ENCODE measurements at regions not wholly inside any gene's neighbourhood (a gene's known extent, or its start where the extent isn't known, plus 50 kb on each side); places are given as distances from the start of the nearest gene placed in this dataset.
"Not testable (repeated sequence)": the region's sequence is repeated elsewhere in the genome, so short reads cannot be mapped to it uniquely, and the experiment has no call there.

DNA sequence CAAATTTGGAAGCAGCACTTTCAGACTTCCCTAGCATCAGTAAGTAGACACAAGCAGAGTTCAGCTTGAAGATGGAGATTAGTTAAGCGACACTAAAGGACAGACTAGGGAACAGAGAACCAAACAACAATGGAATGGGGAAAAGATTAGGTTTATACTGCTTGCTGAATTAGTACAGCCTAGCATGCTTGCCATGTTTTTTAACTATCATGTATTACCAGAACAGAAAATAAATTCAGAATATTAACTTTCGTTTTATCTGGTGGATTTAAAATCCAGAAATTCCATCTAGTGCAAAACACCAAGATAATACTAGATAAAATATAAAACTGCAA, 451.5 kb upstream of the SLC10A2 start:
- DNase-seq, result no peak

DNA sequence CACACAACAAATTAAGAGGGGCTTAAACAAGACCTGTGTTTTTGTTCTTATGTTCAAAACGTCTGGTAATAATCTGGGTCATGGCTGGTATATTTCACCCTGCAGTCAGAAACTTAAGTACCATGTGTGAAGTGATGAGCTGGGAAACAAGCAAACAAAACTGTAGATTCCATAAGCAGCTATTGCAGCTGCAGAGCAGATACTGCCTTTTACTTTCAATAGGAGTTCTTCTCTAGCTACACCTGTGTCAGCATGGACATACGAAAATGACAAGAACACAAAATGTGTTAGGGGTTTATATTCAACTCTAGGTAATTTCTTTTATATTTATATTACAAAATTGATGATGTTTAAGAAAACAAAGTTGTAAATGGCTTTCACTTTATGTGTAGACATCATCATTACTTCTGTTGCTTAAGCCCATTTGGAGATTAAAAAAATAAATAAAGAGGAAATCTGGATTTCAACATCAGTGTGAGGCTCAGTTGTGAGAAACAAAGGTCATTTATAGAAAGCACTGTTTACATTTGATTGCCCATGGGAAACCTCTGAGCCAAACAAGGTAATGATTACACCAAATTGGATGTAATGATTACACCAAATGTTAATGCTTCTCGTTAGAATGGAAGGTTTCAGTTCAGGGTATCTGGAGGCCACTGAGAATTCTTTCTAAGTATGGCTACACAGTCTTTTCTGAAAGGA, 451.0 kb upstream of the SLC10A2 start:
- no peak for DNase-seq

DNA sequence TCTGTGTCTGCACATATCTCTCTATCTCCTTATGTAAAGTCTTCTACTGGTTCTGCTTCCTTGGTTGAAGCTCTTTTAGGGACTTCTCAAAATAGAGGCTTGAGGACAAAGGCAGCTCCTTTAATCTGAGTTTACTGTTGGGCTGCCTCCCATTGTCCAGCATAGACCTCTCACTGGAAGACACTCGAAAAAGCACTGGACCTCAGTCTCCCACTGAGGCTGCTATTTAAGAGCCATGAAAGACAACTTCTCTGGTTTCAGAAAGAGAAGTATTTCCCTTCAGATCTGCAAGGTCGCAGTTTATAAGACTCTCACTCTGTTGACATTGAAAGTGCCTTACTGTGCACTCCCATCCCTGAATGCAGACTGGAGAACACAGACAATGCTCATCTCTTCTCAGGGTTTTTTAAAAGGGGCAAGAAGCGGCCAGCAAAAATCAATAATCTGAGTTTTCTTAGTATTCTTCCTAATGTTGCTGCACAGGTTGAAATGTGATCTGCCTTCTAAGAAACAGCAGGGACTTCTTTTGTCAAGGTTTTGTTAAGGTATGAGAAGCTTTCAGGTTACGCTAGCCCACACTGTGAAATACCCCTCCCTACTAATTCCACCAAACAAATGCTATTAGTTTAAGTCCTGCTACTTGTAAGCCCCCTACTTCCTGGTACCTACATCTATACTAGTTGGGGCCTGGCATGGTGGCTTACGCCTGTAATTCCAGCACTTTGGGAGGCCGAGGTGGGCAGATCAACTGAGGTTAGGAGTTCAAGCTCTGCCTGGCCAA, 450.0 kb upstream of the SLC10A2 start:
- DNase-seq, result no peak

DNA sequence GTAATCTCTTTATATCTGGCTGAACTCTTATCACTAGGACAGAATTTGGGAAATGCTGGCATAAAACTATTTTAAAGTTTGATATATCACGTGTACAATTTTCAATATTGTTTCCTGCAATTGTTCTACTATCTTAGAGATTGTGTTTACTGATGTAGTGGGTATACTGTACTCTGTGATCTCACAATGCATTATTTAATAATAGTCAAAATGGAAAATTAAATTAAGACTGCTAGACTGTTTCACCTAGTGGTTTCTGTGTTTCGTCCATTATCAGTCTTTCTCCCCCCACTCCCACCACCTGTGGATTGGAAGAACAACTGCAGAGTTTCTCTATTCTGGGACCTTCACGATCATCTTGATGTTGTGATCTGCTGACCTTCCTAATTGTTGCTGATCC, 449.2 kb upstream of the SLC10A2 start:
- no peak for DNase-seq

DNA sequence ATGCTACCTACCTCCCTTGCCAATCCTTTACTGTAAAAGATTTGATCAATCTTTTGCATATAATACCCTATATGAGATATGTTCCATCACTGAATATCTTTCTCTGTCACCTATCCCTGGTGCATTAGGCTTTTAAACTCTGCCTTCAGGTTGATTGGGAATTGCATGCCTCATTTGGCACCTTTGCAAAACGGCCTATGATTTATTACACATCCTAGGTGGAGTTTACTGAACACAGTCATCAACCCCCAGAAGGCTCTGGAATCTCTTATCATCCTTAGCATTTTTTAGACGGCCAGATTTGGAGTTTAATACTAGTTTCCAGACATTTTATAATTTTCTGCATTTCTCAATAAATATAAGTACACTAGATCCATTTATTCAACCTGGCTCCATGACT, 448.4 kb upstream of the SLC10A2 start:
- DNase-seq, result no peak

DNA sequence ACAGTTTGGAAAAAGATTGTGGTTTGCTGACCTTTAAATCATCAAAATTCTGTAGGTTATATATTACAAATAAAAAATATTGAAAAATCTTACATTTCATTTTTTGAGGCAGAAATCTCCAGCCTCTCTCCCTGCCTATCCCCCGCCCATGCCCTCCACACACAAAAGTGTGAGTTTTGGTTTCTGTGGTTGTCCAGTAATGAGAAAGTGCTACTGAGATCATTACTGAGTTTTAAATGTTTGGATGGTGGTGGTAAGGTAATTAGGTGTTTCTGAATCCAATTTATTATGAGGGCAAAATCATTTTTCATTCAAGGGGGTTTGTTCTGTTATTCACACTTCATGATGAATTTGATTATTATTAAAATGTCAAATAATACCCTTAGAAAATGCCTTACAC, 448.0 kb upstream of the SLC10A2 start:
- DNase-seq, result no peak

DNA sequence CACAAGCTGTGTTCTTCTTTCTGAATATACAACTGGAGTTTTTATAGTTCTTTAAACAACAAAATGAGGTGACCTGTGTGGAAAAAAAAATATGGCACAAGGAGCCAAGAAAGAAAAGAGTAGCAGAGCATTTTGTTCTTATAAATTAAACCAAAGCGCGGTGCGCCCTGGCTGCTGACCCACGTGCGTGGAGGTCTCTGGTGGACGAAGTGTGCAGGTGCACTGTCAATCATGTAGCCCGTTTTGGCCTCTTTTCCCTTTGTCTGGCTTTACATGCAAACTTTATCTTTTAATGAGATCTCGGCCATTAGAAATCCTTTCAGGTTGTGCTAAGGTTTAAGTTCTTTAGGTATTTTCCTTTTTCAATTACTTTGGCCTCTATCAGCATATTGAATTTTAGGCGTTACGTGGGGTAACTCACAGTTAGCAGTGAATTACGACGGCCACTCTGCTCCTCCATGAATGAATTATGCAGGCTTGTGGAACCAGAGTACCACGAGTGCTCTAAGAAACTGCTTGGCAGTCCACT, 443.9 kb upstream of the SLC10A2 start:
- DNase-seq, result no peak

DNA sequence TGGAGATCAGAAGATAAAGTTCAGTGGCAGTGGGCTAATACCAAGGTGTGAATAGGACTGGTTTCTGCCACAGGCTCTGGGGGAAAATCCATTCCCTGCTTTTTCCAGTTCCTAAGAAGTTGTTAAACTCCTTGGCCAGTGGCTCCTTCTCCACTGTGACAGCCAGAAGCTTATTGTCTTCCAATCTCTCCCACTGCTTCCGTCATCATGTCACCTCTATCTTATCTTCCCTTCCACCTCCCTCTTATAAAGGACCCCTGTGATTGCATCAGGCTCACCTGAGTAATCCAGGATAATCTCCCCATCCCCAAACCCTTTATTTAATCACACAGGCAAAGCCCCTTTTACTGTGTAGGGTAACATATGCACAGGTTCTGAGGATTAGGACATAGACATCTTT, 431.2 kb upstream of the SLC10A2 start:
- DNase-seq, result no peak

DNA sequence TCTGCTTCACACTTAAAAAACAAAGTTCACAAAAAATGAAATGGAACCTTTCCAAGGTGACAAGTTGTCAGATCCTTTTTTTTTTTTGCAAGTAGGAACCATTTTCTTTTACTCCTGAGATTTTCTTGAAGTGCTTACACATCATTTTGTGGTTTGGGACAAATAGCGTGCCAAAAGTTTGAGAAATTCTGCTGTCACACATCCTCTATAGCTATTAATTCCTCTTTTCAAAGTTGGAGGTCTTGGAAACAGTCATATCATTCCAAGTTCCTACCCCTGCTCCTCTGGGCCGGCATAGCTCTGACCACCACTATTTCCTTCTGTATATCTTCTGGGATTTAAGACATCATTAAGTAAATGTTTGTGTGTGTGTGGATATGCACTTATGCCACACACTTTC, 421.6 kb upstream of the SLC10A2 start:
- DNase-seq, result no peak

DNA sequence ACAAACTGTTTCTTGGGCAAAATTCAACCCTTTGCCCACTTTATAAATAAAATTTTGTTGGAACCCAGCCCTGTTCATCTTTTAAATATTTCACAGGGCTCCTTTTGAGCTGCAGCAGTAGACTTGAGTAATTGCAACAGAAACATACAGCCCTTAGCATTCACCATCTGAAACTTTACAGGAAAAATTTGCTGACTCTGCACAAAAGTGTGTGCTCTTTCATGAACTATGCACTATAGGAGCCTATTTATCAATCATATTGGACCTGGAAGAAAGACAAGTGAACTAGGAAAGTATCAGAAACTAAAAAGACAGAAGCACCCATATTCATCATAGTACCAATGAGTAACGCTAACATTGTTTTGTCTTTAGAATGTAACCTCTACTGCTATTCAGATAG, 406.9 kb upstream of the SLC10A2 start:
- no peak for DNase-seq

DNA sequence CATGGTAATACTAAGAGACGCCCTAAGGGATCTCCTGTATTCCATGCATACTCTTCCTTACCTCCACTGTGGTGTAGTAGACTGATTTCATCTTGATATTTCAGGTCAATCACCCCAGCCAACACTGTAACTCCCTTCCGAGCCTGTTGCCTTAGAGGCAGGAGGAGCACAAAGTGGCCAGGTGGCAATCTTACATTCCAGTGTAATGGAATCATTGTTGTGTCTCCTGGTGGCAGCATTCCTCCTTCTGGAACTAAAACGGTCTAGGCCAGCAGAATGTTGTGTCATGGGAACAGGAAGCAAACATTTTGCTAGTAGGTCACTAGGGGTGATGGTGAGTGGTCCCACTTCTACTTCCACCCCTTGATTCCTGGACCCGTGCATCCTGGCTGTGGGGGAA, 405.7 kb upstream of the SLC10A2 start:
- no peak for DNase-seq

DNA sequence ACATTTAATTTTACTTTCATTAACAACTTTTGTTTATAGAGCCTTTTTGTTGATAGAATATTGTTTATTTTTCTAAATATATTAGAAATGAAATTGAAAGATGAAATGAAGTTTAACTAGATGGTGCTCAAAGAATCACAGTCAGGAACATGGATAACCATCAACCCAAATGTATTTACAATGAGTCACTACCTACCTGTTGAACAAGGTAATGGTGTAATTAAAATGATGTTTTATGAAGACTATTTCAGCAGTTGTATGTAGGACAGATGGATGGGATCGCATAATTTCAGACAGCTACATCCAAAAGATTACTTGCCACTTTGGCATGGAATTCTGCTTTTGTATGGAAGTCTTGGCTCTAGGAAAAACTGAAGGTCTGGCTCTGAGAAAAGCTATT, 403.6 kb upstream of the SLC10A2 start:
- no peak for DNase-seq

DNA sequence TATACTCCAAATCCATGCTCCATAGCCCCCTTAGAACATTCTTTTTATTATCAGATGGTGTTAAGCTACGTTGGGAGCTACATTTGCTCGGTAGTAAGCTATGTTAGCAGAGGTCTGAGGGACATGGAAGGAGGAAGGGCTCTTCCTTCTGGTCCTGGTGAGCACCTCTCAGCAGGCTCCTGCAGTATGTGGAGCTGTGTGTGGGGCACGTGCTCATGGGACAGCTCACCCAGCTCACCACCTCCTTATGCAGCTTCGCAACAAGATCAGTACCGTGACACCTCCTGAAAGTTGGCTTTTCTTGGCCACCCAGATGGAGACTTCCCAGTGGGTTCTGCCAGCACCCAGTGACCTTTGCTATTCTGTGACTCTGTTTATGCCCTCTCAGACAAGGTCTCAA, 400.5 kb upstream of the SLC10A2 start:
- no peak for DNase-seq

DNA sequence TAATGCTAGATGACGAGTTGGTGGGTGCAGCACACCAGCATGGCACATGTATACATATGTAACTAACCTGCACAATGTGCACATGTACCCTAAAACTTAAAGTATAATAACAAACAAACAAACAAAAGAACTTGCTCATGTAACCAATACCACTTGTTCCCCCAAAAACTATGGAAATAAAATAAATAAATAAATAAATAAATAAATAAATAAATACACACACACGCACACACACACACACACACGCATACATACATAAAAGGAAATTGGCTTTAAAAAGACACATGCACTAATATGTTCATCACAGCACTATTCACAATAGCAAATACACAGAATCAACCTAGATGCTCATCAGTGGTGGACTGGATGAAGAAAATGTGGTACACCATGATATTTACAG, 394.0 kb upstream of the SLC10A2 start:
- not testable (repeated sequence) for DNase-seq

DNA sequence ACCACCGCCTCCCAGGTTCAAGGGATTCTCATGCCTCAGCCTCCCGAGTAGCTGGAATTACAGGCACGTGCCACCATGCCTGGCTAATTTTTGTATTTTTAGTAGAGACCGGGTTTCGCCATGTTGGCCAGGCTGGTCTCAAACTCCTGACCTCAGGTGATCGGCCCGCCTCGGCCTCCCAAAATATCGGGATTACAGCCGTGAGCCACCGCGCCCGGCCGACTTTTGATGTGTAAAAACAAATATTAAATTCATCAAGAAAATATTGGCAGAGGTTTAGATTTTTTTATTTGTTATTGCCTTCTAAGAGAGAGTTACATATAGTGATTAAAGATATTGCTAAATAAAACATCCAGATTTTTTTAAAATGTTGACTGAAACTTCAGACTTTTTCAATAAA, 390.8 kb upstream of the SLC10A2 start:
- not testable (repeated sequence) for DNase-seq

DNA sequence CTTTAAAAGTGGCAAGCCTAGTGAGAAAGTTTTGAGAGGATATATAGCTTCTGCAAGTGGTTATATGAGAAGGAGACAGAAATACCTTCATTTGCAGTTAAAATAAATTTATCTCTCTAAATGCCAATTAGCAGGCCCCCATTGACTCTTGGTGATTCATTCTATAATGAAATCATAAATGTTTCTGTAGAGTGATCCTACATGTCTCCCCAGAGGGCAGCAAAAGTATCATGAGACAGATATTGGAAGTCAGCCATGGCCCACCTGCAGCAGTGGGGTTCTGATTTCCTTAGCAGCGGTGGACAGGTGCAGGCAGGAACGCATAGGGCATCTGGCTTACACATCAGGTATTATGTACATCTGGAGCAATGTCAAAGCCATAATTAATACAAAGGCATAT, 385.4 kb upstream of the SLC10A2 start:
- DNase-seq, result peak; percentile 21

DNA sequence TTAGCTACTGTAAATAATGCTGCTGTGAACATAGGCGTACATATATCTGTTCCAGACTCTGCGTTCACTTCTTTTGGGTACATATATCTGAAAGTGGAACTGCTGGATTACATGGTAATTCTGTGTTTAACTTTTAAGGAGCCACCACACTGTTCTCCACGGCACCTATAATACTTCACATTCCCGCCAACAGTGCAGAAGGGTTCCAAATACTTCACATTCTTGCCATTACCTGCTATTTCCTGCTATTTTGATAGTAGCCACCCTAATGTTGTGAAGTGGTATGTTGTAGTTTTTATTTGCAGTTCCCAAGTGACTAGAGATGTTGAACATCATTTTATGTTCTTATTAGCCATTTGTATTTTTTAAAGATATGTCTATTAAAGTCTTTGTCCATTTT, 377.4 kb upstream of the SLC10A2 start:
- DNase-seq, result no peak

DNA sequence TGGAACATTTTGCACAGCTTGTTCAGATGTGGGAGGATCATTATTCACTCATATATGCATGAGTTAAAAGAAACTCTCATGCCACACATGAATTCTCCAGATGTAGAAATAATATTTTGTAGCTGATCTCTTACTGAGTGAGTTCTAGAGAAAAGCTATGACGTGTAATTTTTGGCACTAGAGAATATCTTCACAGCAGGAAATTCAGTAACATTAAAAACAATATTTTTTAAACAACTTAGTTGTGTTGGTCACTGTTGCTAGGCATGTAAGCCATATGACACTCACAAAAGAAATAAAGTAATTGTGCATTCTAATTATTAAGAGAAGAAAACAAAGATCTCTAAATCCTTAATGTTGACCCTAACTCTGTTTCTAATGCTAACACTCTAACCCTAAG, 371.4 kb upstream of the SLC10A2 start:
- no peak for DNase-seq

DNA sequence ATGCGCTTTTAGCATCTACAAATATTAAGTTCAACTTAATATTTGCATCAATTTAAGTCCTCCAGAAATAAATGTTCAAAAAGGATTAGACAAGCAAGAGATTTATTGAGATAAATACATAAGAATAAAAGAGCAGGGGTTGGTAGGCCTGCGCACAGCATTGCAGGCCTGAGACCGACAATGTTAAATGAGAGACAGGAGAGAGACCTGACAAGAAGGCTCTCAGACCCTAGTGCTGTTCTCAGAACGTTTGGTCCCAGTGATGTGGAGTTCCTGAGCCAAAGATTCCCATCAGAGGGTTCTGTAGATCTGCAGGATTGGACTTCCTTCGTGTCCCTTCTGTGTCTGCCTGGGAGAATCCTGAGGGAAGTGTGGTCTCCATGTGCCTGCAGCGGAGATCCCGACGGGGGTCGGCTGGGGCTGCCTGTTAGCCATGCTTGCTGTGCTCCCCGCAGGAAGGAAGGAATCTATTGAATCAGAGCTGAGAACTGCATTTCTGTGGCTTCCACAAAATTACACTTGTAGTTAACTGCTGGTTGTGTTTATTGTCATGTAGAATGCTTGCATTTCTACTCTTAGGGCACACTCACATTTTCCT, 369.9 kb upstream of the SLC10A2 start:
- no peak for DNase-seq

DNA sequence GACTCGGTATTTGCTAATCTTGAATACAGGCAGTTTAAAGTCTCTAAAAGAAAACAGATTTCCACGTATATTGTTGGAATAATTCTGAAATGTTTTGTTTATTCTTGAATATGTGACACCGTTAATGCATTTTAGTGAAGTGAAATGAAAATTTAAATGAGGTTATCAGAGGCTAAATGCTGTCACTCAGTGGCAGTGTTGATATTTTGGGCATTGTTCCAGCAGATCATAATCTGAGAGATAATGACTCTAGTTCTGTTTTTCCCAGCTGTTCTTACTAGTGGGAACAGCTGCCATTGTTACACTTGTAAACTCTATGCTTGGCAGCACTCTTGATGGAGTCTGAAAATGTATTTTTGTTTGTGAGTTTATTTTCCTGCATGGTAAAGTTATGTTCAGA, 365.6 kb upstream of the SLC10A2 start:
- DNase-seq, result peak; percentile 62

DNA sequence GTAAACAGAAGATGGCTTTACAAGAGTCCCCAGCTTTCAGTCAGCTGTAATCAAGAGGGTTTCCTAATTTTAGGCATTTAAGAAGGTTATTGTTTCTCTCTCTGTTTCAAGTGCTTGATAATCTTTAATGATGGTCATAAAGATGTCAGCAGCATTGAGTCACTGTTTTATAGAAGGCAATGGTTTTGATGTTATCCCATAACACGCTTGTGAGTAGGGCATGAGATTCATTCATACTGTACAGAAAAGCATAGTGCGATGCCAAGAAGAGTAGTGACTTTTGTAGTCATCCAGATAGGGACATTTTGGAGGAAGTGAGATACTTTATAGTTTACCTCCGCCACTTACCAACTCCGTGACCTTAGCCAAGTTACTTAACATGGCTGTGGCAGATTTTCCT, 364.2 kb upstream of the SLC10A2 start:
- DNase-seq, result peak; percentile 98

DNA sequence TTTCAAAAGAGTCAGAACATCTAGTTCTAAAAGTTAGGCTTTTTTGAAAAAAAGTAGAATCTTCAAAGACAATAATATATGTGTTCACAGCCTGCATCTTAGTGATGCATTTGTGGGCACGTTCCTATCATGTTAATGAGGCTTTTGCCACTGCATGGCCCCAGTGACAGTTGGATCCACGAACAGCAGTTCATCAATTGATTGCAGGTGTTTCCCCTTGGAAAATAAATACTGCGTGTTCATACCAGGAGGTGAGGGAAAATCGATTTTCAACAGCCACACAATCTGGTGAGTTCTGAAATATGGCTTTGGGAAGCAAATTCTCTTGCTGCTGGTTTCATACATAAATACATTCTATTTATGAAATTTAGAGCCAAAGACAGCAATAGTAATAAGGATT, 343.8 kb upstream of the SLC10A2 start:
- DNase-seq, result no peak

DNA sequence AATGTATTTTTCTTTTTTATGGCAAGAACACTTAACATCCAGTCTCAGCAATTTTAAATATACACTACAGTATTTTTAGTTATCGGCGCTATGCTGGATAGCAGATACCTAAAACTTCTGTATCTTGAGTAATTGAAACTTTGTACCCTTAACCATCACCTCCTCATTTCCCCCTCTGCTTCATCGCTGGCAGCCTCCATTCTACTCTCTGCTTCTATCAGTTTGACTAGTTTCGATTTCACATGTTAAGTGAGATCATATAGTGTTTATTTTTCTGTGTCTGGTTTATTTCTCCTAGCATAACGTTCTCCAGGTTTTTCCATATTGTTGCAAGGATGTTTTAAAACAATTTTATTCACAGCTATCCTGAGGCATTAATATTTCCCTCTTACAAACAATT, 340.8 kb upstream of the SLC10A2 start:
- no peak for DNase-seq

DNA sequence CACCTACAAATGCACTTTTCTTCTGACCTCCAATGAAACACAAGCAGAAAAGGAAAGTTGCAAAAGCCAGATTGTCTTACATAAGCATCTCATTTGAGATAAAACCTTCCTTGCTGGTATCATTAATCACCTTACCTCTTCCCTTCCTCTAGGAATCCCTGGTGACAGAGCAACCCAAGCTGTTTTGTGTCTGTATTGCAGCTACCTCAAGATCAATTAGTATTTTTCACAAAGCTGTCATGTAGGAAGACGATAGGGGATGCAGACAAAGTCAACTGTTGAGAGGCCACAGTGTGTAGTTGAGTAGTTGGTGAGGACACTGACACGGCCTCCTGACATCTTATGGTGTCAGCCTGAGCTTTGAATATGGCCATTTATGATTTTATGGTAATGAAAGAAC, 339.1 kb upstream of the SLC10A2 start:
- no peak for DNase-seq
